ENCODE measurements at regions not wholly inside any gene's neighbourhood (a gene's known extent, or its start where the extent isn't known, plus 50 kb on each side); places are given as distances from the start of the nearest gene placed in this dataset.

DNA sequence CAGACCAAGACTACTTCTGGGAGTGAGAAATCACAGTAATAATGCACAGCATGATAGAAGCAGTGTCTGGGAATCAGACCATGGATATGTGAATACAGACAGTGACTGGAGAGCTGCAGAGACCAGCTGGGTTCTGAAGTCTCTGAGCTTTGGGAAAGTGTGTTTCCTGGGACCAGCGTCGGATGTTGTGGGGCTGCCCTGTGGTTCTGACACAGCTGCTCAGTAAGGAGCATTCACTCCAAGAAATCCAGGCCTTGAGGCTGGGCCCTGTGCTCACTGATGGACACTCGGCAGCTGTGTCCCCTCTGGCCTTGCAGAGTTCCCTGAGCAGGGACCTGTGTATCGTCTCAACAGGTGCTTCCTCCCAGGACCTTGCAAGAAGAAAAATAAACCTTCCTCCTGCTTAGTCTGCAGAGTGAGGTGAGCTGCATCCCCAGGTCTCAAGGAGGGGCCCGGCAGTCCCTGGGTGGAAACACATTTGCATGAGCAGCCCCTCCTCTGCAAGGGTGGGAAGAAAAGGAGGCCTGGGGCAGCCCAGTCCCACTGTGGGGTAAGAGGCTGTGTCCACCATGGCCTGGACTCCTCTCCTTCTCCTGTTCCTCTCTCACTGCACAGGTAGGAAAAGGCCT is 107.9 kb downstream of the VPREB1 start:
- TF ChIP-seq, protein P1, sequence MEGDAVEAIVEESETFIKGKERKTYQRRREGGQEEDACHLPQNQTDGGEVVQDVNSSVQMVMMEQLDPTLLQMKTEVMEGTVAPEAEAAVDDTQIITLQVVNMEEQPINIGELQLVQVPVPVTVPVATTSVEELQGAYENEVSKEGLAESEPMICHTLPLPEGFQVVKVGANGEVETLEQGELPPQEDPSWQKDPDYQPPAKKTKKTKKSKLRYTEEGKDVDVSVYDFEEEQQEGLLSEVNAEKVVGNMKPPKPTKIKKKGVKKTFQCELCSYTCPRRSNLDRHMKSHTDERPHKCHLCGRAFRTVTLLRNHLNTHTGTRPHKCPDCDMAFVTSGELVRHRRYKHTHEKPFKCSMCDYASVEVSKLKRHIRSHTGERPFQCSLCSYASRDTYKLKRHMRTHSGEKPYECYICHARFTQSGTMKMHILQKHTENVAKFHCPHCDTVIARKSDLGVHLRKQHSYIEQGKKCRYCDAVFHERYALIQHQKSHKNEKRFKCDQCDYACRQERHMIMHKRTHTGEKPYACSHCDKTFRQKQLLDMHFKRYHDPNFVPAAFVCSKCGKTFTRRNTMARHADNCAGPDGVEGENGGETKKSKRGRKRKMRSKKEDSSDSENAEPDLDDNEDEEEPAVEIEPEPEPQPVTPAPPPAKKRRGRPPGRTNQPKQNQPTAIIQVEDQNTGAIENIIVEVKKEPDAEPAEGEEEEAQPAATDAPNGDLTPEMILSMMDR (IDR thresholded peaks at IDR 0.05 in 4 of 5, conservative IDR thresholded peaks at IDR 0.05 in 1 of 5), result no peak
- TF ChIP-seq POLR2A (IDR thresholded peaks at IDR 0.05), result no peak

Data from gastrocnemius medialis (tissue), 4 donors.